Prostate gland (tissue), 2 donors: ENCODE measurements at regions not wholly inside any gene's neighbourhood (a gene's known extent, or its start where the extent isn't known, plus 50 kb on each side); places are given as distances from the start of the nearest gene placed in this dataset.

Source experiments
- POLR2AphosphoS5 ChIP-seq: sonication (generic); formaldehyde crosslinking; IDR thresholded peaks from one replicate; pipeline ENCODE4 v1.6.1; 2017; ENCODE audit warnings: antibody characterized with exemption
- TF ChIP-seq, protein P1 (sequence below), 4 experiments: fragments of 200-600 bp in 2 of 4; fragments of 450-650 bp in 2 of 4; sonication (generic) in 2 of 4; IDR thresholded peaks; 1 replicate in 3 of 4; 2 replicates in 1 of 4; pipeline ENCODE4 v1.5.1; 2016 to 2019; ENCODE audit warnings: antibody characterized with exemption in 4 of 4, mild to moderate bottlenecking in 2 of 4, moderate library complexity in 2 of 4

DNA sequence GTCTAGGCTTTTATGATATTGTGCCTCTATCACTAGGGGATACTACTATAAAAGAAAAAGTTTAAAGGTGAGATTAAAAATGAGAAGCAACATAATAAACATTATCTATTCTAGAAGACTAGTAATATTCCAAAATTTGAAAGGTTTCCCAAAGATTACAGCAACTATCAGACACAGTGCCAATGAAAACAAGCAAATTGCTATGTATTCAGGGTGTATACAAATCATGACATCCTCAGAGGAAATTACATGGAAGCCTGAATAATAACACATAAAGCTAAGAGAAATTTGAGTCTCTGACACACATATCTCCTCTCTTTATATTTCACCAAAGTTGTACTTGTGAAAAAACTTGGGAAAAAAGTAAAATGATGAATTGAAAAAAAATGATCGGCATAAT lies 327.0 kb downstream of the SEC23A start:
- no peak for TF ChIP-seq POLR2AphosphoS5
- TF ChIP-seq, protein P1, sequence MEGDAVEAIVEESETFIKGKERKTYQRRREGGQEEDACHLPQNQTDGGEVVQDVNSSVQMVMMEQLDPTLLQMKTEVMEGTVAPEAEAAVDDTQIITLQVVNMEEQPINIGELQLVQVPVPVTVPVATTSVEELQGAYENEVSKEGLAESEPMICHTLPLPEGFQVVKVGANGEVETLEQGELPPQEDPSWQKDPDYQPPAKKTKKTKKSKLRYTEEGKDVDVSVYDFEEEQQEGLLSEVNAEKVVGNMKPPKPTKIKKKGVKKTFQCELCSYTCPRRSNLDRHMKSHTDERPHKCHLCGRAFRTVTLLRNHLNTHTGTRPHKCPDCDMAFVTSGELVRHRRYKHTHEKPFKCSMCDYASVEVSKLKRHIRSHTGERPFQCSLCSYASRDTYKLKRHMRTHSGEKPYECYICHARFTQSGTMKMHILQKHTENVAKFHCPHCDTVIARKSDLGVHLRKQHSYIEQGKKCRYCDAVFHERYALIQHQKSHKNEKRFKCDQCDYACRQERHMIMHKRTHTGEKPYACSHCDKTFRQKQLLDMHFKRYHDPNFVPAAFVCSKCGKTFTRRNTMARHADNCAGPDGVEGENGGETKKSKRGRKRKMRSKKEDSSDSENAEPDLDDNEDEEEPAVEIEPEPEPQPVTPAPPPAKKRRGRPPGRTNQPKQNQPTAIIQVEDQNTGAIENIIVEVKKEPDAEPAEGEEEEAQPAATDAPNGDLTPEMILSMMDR (IDR thresholded peaks at IDR 0.05), result no peak
